Right atrium auricular region (tissue), 2 donors: ENCODE measurements at regions not wholly inside any gene's neighbourhood (a gene's known extent, or its start where the extent isn't known, plus 50 kb on each side); places are given as distances from the start of the nearest gene placed in this dataset.

Source experiments
- DNase-seq: peaks from one replicate; pipeline ENCODE4 v3.0.0-alpha.2; 2019; ENCODE audit warnings: low spot score
- H3K27ac ChIP-seq, 2 donors: fragments of 200-600 bp; sonication (generic); 1 replicate in 1 of 2; 2 replicates in 1 of 2; pipeline ENCODE4 v1.5.1; 2016 to 2019
- H3K27me3 ChIP-seq, 2 donors: fragments of 200-600 bp; sonication (generic); one replicate each; pipeline versions ENCODE4 v1.5.1 to v1.6.0; 2017 to 2019
- H3K36me3 ChIP-seq: fragments of 200-600 bp; sonication (generic); one replicate; pipeline ENCODE4 v1.5.1; 2016
- H3K4me1 ChIP-seq, 2 donors: fragments of 200-600 bp; sonication (generic); one replicate each; pipeline versions ENCODE4 v1.5.1 to v1.6.0; 2017 to 2019
- H3K4me3 ChIP-seq, 2 donors: fragments of 200-600 bp; sonication (generic); 1 replicate in 1 of 2; 2 replicates in 1 of 2; pipeline ENCODE4 v1.5.1; 2017 to 2019; ENCODE audit warnings: mild to moderate bottlenecking in 1 of 2, moderate library complexity in 1 of 2
- H3K9me3 ChIP-seq, 2 donors: fragments of 200-600 bp; sonication (generic); one replicate each; pipeline ENCODE4 v1.5.1; 2019
- CTCF ChIP-seq, 2 donors: fragments of 200-600 bp; sonication (generic); IDR thresholded peaks; one replicate each; pipeline ENCODE4 v1.5.1; 2019; ENCODE audit warnings: antibody characterized with exemption in 2 of 2

GRCh38 chr15:31264559-31265089, 62.0 kb upstream of the KLF13 start:
- H3K27ac ChIP-seq: peak overlapping the region; percentile 40 to 57
- H3K9me3 ChIP-seq: no peaks in the 10 kb centered on the region
- H3K27me3 ChIP-seq: no peaks in the 10 kb centered on the region
- H3K4me3 ChIP-seq: no peak overlapping the region
- TF ChIP-seq CTCF (IDR thresholded peaks at IDR 0.05): no peak
- peak; percentile 49 for DNase-seq
- no peaks in the 10 kb centered on the region for H3K36me3 ChIP-seq
- H3K4me1 ChIP-seq: peaks cover 0 to 33% of the 10 kb centered on the region in 2 donors

GRCh38 chr15:31265090-31265870, 61.4 kb upstream of the KLF13 start:
- no peak overlapping the region for H3K27ac ChIP-seq
- no peaks in the 10 kb centered on the region for H3K9me3 ChIP-seq
- H3K27me3 ChIP-seq: no peaks in the 10 kb centered on the region
- no peak overlapping the region for H3K4me3 ChIP-seq
- H3K36me3 ChIP-seq: no peaks in the 10 kb centered on the region
- H3K4me1 ChIP-seq: peaks cover 0 to 33% of the 10 kb centered on the region in 2 donors
- TF ChIP-seq CTCF (IDR thresholded peaks at IDR 0.05): no peak
- DNase-seq: peak; percentile 54

- Histone ChIP-seq H3K27me3 (no peaks in the 10 kb centered on the region), H3K9me3 (no peaks in the 10 kb centered on the region), H3K36me3 (no peaks in the 10 kb centered on the region), H3K27ac (peak overlapping the region in 1 of 2 donors; percentile 4), H3K4me3 (no peak overlapping the region), H3K4me1 (peaks cover 0 to 33% of the 10 kb centered on the region in 2 donors)
- peak; percentile 66 for DNase-seq
- TF ChIP-seq CTCF (IDR thresholded peaks at IDR 0.05): no peak
Observed at GRCh38 chr15:31265871-31266711, 60.5 kb upstream of the KLF13 start.

GRCh38 chr15:31266712-31267111, 59.9 kb upstream of the KLF13 start:
- no peaks in the 10 kb centered on the region for H3K36me3 ChIP-seq
- H3K27ac ChIP-seq: no peak overlapping the region
- peak; percentile 55 for DNase-seq
- H3K4me3 ChIP-seq: no peak overlapping the region
- TF ChIP-seq CTCF (IDR thresholded peaks at IDR 0.05): no peak
- peaks cover 0 to 33% of the 10 kb centered on the region in 2 donors for H3K4me1 ChIP-seq
- H3K9me3 ChIP-seq: no peaks in the 10 kb centered on the region
- H3K27me3 ChIP-seq: no peaks in the 10 kb centered on the region

GRCh38 chr15:31267161-31268107, 59.2 kb upstream of the KLF13 start:
- H3K4me3 ChIP-seq: no peak overlapping the region
- DNase-seq: peak; percentile 44
- H3K9me3 ChIP-seq: no peaks in the 10 kb centered on the region
- no peak overlapping the region for H3K27ac ChIP-seq
- H3K4me1 ChIP-seq: peaks cover 0 to 33% of the 10 kb centered on the region in 2 donors
- no peaks in the 10 kb centered on the region for H3K36me3 ChIP-seq
- H3K27me3 ChIP-seq: no peaks in the 10 kb centered on the region
- TF ChIP-seq CTCF (IDR thresholded peaks at IDR 0.05): no peak
